ENCODE measurements at regions not wholly inside any gene's neighbourhood (a gene's known extent, or its start where the extent isn't known, plus 50 kb on each side); places are given as distances from the start of the nearest gene placed in this dataset.
"Not testable (repeated sequence)": the region's sequence is repeated elsewhere in the genome, so short reads cannot be mapped to it uniquely, and the experiment has no call there.

- no peak overlapping the region for H3K4me2 ChIP-seq
- H3K36me3 ChIP-seq (ENCODE audit: insufficient read depth) = no peaks in the 10 kb centered on the region
- H3K79me2 ChIP-seq (ENCODE audit: insufficient read depth, low read depth) = no peaks in the 10 kb centered on the region
- H4K20me1 ChIP-seq (ENCODE audit: insufficient read depth) = no peaks in the 10 kb centered on the region
- no peak for TF ChIP-seq CTCF (conservative IDR thresholded peaks at IDR 0.05; ENCODE audit: low read depth, low read length)
- no peak overlapping the region for H3K4me3 ChIP-seq (IDR thresholded peaks at IDR 0.05; ENCODE audit: insufficient read depth, low read depth, low read length)
- no peaks in the 10 kb centered on the region for H3K27me3 ChIP-seq (ENCODE audit: insufficient read depth, low read depth)
- H3K4me1 ChIP-seq (ENCODE audit: low read depth, poor library complexity, severe bottlenecking) = no peaks in the 10 kb centered on the region
- H2AFZ ChIP-seq (ENCODE audit: low read depth) = no peak overlapping the region
- H3K9ac ChIP-seq = no peak overlapping the region
- no peak overlapping the region for H3K27ac ChIP-seq
Measured at GRCh38 chrX:4028151-4028550, 314.7 kb upstream of the PRKX start.

GRCh38 chrX:4005281-4005680, 291.8 kb upstream of the PRKX start:
- no peaks in the 10 kb centered on the region for H4K20me1 ChIP-seq (ENCODE audit: insufficient read depth)
- H3K27ac ChIP-seq = no peak overlapping the region
- no peaks in the 10 kb centered on the region for H3K79me2 ChIP-seq (ENCODE audit: insufficient read depth, low read depth)
- TF ChIP-seq CTCF (conservative IDR thresholded peaks at IDR 0.05; ENCODE audit: low read depth, low read length) = no peak
- no peaks in the 10 kb centered on the region for H3K4me1 ChIP-seq (ENCODE audit: low read depth, poor library complexity, severe bottlenecking)
- H3K4me2 ChIP-seq = no peak overlapping the region
- H3K27me3 ChIP-seq (ENCODE audit: insufficient read depth, low read depth) = no peaks in the 10 kb centered on the region
- no peak overlapping the region for H3K9ac ChIP-seq
- H2AFZ ChIP-seq (ENCODE audit: low read depth) = no peak overlapping the region
- no peak overlapping the region for H3K4me3 ChIP-seq (IDR thresholded peaks at IDR 0.05; ENCODE audit: insufficient read depth, low read depth, low read length)
- H3K36me3 ChIP-seq (ENCODE audit: insufficient read depth) = no peaks in the 10 kb centered on the region

- H3K79me2 ChIP-seq (ENCODE audit: insufficient read depth, low read depth) = no peaks in the 10 kb centered on the region
- H2AFZ ChIP-seq (ENCODE audit: low read depth) = no peak overlapping the region
- TF ChIP-seq CTCF (conservative IDR thresholded peaks at IDR 0.05; ENCODE audit: low read depth, low read length) = no peak
- no peak overlapping the region for H3K4me2 ChIP-seq
- H3K36me3 ChIP-seq (ENCODE audit: insufficient read depth) = no peaks in the 10 kb centered on the region
- H3K27me3 ChIP-seq (ENCODE audit: insufficient read depth, low read depth) = no peaks in the 10 kb centered on the region
- H4K20me1 ChIP-seq (ENCODE audit: insufficient read depth) = no peaks in the 10 kb centered on the region
- no peak overlapping the region for H3K27ac ChIP-seq
- no peak overlapping the region for H3K4me3 ChIP-seq (IDR thresholded peaks at IDR 0.05; ENCODE audit: insufficient read depth, low read depth, low read length)
- no peaks in the 10 kb centered on the region for H3K4me1 ChIP-seq (ENCODE audit: low read depth, poor library complexity, severe bottlenecking)
- H3K9ac ChIP-seq = no peak overlapping the region
Measured at GRCh38 chrX:4004822-4005221, 291.4 kb upstream of the PRKX start.

- H3K27ac ChIP-seq = no peak overlapping the region
- no peaks in the 10 kb centered on the region for H3K79me2 ChIP-seq (ENCODE audit: insufficient read depth, low read depth)
- no peak overlapping the region for H3K4me2 ChIP-seq
- no peaks in the 10 kb centered on the region for H3K27me3 ChIP-seq (ENCODE audit: insufficient read depth, low read depth)
- H3K4me1 ChIP-seq (ENCODE audit: low read depth, poor library complexity, severe bottlenecking) = no peaks in the 10 kb centered on the region
- no peaks in the 10 kb centered on the region for H3K36me3 ChIP-seq (ENCODE audit: insufficient read depth)
- H3K4me3 ChIP-seq (IDR thresholded peaks at IDR 0.05; ENCODE audit: insufficient read depth, low read depth, low read length) = no peak overlapping the region
- H3K9ac ChIP-seq = no peak overlapping the region
- H2AFZ ChIP-seq (ENCODE audit: low read depth) = no peak overlapping the region
- no peaks in the 10 kb centered on the region for H4K20me1 ChIP-seq (ENCODE audit: insufficient read depth)
- no peak for TF ChIP-seq CTCF (conservative IDR thresholded peaks at IDR 0.05; ENCODE audit: low read depth, low read length)
Measured at GRCh38 chrX:3994315-3994714, 280.9 kb upstream of the PRKX start.

GRCh38 chrX:3990569-3990968, 277.1 kb upstream of the PRKX start:
- Histone ChIP-seq H3K4me2 (no peak overlapping the region), H3K36me3 (ENCODE audit: insufficient read depth) (no peaks in the 10 kb centered on the region), H4K20me1 (ENCODE audit: insufficient read depth) (no peaks in the 10 kb centered on the region), H3K4me1 (ENCODE audit: low read depth, poor library complexity, severe bottlenecking) (no peaks in the 10 kb centered on the region), H3K27ac (no peak overlapping the region), H3K9ac (no peak overlapping the region), H2AFZ (ENCODE audit: low read depth) (no peak overlapping the region), H3K4me3 (IDR thresholded peaks at IDR 0.05; ENCODE audit: insufficient read depth, low read depth, low read length) (no peak overlapping the region), H3K79me2 (ENCODE audit: insufficient read depth, low read depth) (no peaks in the 10 kb centered on the region), H3K27me3 (ENCODE audit: insufficient read depth, low read depth) (no peaks in the 10 kb centered on the region)
- TF ChIP-seq CTCF (conservative IDR thresholded peaks at IDR 0.05; ENCODE audit: low read depth, low read length) = no peak

GRCh38 chrX:3972104-3972858, 258.8 kb upstream of the PRKX start:
- not testable (repeated sequence) for H3K4me2 ChIP-seq; H3K9ac ChIP-seq; H3K27me3 ChIP-seq (ENCODE audit: insufficient read depth, low read depth); H3K36me3 ChIP-seq (ENCODE audit: insufficient read depth); H3K4me1 ChIP-seq (ENCODE audit: low read depth, poor library complexity, severe bottlenecking); H2AFZ ChIP-seq (ENCODE audit: low read depth); H3K27ac ChIP-seq; H3K4me3 ChIP-seq (IDR thresholded peaks at IDR 0.05; ENCODE audit: insufficient read depth, low read depth, low read length); H3K79me2 ChIP-seq (ENCODE audit: insufficient read depth, low read depth); H4K20me1 ChIP-seq (ENCODE audit: insufficient read depth)
